AG09309 (cell line): ENCODE measurements at regions not wholly inside any gene's neighbourhood (a gene's known extent, or its start where the extent isn't known, plus 50 kb on each side); places are given as distances from the start of the nearest gene placed in this dataset.

Experiments used
- DNase-seq: peaks from one replicate; pipeline ENCODE4 v3.0.0-alpha.2; 2010; ENCODE audit warnings: low read depth
- H3K4me3 ChIP-seq: 2 replicates; pipeline ENCODE4 v1.5.1; 2011; ENCODE audit warnings: mild to moderate bottlenecking, low read depth, low read length, moderate library complexity; ENCODE audit not compliant: control insufficient read depth
- CTCF ChIP-seq: IDR thresholded peaks from 2 replicates; pipeline ENCODE4 v1.5.1; 2011; ENCODE audit warnings: mild to moderate bottlenecking, low read depth, low read length, inconsistent platforms; ENCODE audit not compliant: insufficient read depth, control insufficient read depth; ENCODE audit errors: missing control alignments

- no peak for DNase-seq
- TF ChIP-seq CTCF: no peak
- no peak overlapping the region for H3K4me3 ChIP-seq
These were observed 191.7 kb upstream of the MAP3K7 start for GRCh38 chr6:90778417-90779203.

GRCh38 chr6:90770778-90771177, 183.9 kb upstream of the MAP3K7 start:
- H3K4me3 ChIP-seq: no peak overlapping the region
- no peak for TF ChIP-seq CTCF
- no peak for DNase-seq

- no peak for TF ChIP-seq CTCF
- H3K4me3 ChIP-seq: no peak overlapping the region
- no peak for DNase-seq
These were observed 179.0 kb upstream of the MAP3K7 start for GRCh38 chr6:90765895-90766294.

GRCh38 chr6:90765491-90765890, 178.6 kb upstream of the MAP3K7 start:
- no peak for DNase-seq
- no peak overlapping the region for H3K4me3 ChIP-seq
- TF ChIP-seq CTCF: no peak

- TF ChIP-seq CTCF: no peak
- no peak overlapping the region for H3K4me3 ChIP-seq
- DNase-seq: no peak
These were observed 177.1 kb upstream of the MAP3K7 start for GRCh38 chr6:90764001-90764400.

GRCh38 chr6:90759664-90760063, 172.8 kb upstream of the MAP3K7 start:
- H3K4me3 ChIP-seq: no peak overlapping the region
- TF ChIP-seq CTCF: no peak
- DNase-seq: no peak
